Neural progenitor cell (in vitro differentiated cells): ENCODE measurements at regions not wholly inside any gene's neighbourhood (a gene's known extent, or its start where the extent isn't known, plus 50 kb on each side); places are given as distances from the start of the nearest gene placed in this dataset.

Experiments used
- CTCF ChIP-seq: fragments of 200-600 bp; sonication (generic); IDR thresholded peaks from 2 replicates; pipeline ENCODE4 v1.5.1; 2017; ENCODE audit warnings: antibody characterized with exemption, mild to moderate bottlenecking
- EZH2 ChIP-seq: fragments of 200-600 bp; sonication (generic); IDR thresholded peaks from 2 replicates; pipeline ENCODE4 v1.6.1; 2017; ENCODE audit warnings: antibody characterized with exemption, mild to moderate bottlenecking, moderate library complexity
- EZH2phosphoT487 ChIP-seq: fragments of 200-600 bp; sonication (generic); IDR thresholded peaks from 2 replicates; pipeline ENCODE4 v1.6.1; 2017; ENCODE audit warnings: antibody characterized with exemption

GRCh38 chr14:61178226-61179060 is 102.7 kb downstream of the TMEM30B start:
- no peak for TF ChIP-seq CTCF
- no peak for TF ChIP-seq EZH2
- TF ChIP-seq EZH2phosphoT487 = no peak
